Posterior cingulate gyrus (tissue), 11 donors: ENCODE measurements at regions not wholly inside any gene's neighbourhood (a gene's known extent, or its start where the extent isn't known, plus 50 kb on each side); places are given as distances from the start of the nearest gene placed in this dataset.
"Not testable (repeated sequence)": the region's sequence is repeated elsewhere in the genome, so short reads cannot be mapped to it uniquely, and the experiment has no call there.

Source experiments
- DNase-seq, 10 donors: peaks; one replicate each; pipeline versions ENCODE4 v3.0.0 to v3.0.0-alpha.2; 2020 to 2021; ENCODE audit warnings: mixed read lengths in 3 of 10
- intact Hi-C: fragments of 100-400 bp; cut with DNase I; formaldehyde crosslinking; loops from one replicate; pipeline ENCODE4 v1.15.1; 2023

GRCh38 chr5:2000591-2000990, 117.9 kb upstream of the IRX4 start:
- intact Hi-C loops = no loop called here

GRCh38 chr5:1999794-2000193, 117.1 kb upstream of the IRX4 start:
- intact Hi-C loops = no loop called here
- peak in 1 of 10 donors; percentile 18 for DNase-seq

More at GRCh38 chr5:2000591-2000990, 117.9 kb upstream of the IRX4 start:
- peak in 1 of 10 donors; percentile 40 for DNase-seq

- intact Hi-C loops = no loop called here
- no peak for DNase-seq
Measured at GRCh38 chr5:1998716-1999317, 116.1 kb upstream of the IRX4 start.

- intact Hi-C loops = no loop called here
Measured at GRCh38 chr5:1998348-1998669, 115.6 kb upstream of the IRX4 start.

GRCh38 chr5:1997640-1998347, 115.1 kb upstream of the IRX4 start:
- intact Hi-C loops = no loop called here
- DNase-seq = peak in 1 of 10 donors; percentile 62

More at GRCh38 chr5:1998348-1998669, 115.6 kb upstream of the IRX4 start:
- DNase-seq = peak in 1 of 10 donors; percentile 27

GRCh38 chr5:1995491-1995890, 112.8 kb upstream of the IRX4 start:
- DNase-seq = peak in 1 of 10 donors; percentile 47
- intact Hi-C loops = no loop called here

- intact Hi-C loops = no loop called here
- no peak for DNase-seq
Measured at GRCh38 chr5:1987471-1987870, 104.7 kb upstream of the IRX4 start.

- intact Hi-C loops = no loop called here
- DNase-seq = no peak
Measured at GRCh38 chr5:1985781-1986180, 103.1 kb upstream of the IRX4 start.

GRCh38 chr5:1983919-1984695, 101.4 kb upstream of the IRX4 start:
- intact Hi-C loops = no loop called here
- peak in 1 of 10 donors; percentile 50 for DNase-seq

- peak in 1 of 10 donors; percentile 80 for DNase-seq
- intact Hi-C loops = no loop called here
Measured at GRCh38 chr5:1983401-1983800, 100.7 kb upstream of the IRX4 start.

GRCh38 chr5:1982561-1982960, 99.8 kb upstream of the IRX4 start:
- intact Hi-C loops = not testable (repeated sequence)
- DNase-seq = peak in 1 of 10 donors; percentile 26

GRCh38 chr5:1975898-1976765, 93.4 kb upstream of the IRX4 start:
- intact Hi-C loops = no loop called here
- DNase-seq = peak in 1 of 10 donors; percentile 6

- peak in 1 of 10 donors; percentile 17 for DNase-seq
- intact Hi-C loops = no loop called here
Measured at GRCh38 chr5:1975406-1975715, 92.6 kb upstream of the IRX4 start.

- intact Hi-C loops = no loop called here
Measured at GRCh38 chr5:1974501-1975405, 92.0 kb upstream of the IRX4 start.

GRCh38 chr5:1974081-1974480, 91.4 kb upstream of the IRX4 start:
- DNase-seq = no peak

More at GRCh38 chr5:1974501-1975405, 92.0 kb upstream of the IRX4 start:
- peak in 1 of 10 donors; percentile 18 for DNase-seq

GRCh38 chr5:1973391-1974013, 90.8 kb upstream of the IRX4 start:
- peak in 6 of 10 donors; percentile 16 to 92 (median 58) for DNase-seq
- intact Hi-C loops = no loop called here

More at GRCh38 chr5:1974081-1974480, 91.4 kb upstream of the IRX4 start:
- intact Hi-C loops = no loop called here

- DNase-seq = no peak
- intact Hi-C loops = no loop called here
Measured at GRCh38 chr5:1971944-1972343, 89.2 kb upstream of the IRX4 start.

GRCh38 chr5:1967736-1968135, 85.0 kb upstream of the IRX4 start:
- intact Hi-C loops = no loop called here
- no peak for DNase-seq

GRCh38 chr5:1966461-1966860, 83.7 kb upstream of the IRX4 start:
- intact Hi-C loops = no loop called here
- DNase-seq = no peak
